Globus pallidus (tissue), 1 donor: ENCODE measurements at regions not wholly inside any gene's neighbourhood (a gene's known extent, or its start where the extent isn't known, plus 50 kb on each side); places are given as distances from the start of the nearest gene placed in this dataset.
"Not testable (repeated sequence)": the region's sequence is repeated elsewhere in the genome, so short reads cannot be mapped to it uniquely, and the experiment has no call there.

Source experiments
- DNase-seq: peaks from one replicate; pipeline ENCODE4 v3.0.0-alpha.2; 2015; ENCODE audit warnings: low spot score

DNA sequence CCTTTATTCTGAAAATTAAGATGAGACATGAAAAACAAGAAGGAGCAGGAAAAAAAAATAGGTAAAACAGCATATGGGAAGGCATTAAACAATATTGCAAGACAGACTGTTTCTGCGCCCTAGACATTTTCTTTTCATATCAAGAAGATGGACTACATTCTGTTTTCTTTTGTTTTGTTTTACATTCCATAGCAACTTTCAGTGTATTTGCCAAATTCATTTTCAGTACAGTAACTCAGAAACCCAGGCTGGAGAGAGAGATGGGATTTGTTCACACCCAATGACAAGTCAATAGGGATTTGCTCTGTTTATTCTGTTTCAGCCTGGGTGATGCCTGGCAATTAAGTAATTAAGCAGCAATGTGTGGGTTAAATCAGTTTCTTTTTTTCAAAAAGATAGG lies 892.8 kb upstream of the DIAPH2 start:
- DNase-seq, result no peak

DNA sequence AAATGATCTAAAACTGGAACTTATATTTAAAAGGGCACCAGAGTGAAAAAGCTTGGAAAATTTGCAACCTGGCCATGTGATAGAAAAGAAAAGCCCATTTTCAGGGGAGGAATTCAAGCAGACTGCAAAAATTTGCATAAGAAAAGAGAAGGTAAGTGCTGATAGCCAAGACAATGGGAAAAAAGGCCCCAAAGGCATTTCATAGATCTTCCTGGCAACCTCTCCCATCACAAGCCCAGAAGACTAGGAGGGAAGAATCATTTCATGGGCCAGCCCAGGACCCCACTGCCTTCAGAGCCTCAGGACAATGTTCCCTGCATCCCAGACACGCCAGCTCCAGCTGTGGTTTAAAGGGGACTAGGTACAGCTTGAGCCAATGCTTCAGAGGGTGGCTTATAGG lies 887.3 kb upstream of the DIAPH2 start:
- DNase-seq, result no peak

DNA sequence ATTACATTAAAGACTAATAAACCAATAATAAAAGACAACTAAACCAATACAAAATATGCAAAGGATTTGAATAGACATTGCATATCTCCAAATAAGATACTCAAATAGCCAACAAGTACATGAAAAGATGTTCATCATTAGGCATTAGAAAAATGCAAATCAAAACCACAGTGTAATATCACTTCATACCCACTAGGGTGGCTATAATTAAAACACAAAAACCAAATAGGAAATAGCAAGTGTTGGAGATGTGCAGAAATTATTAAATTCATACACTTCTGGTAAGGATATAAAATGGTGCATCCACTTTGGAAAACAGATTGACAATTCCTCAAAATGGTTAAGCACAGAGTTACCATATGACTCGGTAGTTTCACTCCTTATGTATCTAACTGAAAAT lies 860.8 kb upstream of the DIAPH2 start:
- DNase-seq, result no peak

DNA sequence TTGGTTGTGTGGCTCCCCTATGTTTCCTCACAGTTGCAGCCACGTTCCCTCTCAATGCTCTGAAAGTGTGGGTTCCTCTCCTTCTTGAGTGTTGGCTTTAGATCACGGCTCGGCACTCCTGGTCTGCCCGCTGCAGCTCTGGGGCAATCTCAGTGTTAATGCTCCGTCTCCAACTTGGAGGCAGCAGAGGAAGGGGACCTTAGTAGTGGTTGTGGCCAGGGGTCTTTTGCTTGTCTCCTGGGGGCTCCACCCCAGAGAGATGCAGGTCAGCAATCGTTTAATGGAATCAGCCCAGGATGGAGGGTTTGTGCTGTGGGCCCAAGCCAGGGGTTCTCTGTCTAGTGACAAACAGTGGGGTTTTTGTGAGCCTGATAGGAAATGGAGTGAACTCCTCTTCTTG lies 849.4 kb upstream of the DIAPH2 start:
- no peak for DNase-seq

DNA sequence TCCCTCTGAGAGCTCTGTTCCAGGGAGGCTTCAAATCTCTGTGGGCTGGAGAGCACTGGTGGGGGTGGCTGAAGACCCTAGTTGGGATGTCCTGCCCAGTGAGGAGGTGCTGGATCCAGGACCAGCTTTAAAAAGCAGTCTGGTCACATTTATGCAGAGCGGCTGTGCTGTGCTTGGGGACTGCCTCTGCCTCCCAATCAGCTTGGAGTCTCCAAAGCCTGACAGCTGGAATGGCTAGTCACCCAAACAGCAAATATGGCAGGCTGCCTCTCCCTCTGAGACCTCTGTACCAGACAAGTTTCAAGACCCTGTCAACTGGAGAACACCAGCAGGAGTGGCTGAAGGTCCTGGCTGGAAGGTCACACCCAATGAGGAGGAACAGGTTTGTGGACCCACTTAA lies 848.1 kb upstream of the DIAPH2 start:
- no peak for DNase-seq

DNA sequence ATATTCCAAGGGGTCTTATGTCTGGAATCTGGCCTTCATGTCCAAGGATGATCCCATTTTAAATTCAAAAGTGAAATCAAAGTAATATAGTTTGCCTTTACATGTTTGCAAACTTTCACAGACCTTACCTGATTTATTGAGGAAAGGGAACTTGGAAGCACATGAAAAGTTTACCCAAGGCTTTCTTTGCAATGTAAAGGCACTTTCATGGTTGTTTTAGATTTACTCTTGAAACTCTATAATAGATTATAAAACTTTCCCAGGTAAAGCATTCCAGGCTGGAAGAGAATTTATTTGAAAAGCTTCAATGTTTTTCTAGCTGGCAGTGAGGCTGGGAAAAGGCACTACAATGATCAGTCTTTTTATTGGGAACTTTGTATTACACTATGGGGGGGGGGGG lies 842.8 kb upstream of the DIAPH2 start:
- no peak for DNase-seq

DNA sequence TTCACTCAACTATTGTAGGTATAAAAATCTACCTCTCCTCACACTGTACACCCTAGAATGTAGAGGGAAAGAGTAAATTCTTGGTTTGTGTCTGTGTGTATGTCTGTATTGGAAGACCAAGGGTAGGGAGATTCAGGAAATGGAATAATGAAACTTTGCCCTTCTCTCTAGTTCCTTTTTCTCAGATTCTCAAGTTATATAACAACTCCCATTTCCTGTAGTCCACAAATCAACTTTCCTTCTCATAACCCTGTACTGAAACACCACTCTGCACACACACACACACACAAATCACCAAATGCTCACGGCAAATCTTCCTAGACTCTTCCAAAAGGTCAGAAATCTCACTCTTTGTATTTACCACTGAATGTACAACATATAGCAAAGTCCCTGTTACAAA lies 824.5 kb upstream of the DIAPH2 start:
- no peak for DNase-seq

DNA sequence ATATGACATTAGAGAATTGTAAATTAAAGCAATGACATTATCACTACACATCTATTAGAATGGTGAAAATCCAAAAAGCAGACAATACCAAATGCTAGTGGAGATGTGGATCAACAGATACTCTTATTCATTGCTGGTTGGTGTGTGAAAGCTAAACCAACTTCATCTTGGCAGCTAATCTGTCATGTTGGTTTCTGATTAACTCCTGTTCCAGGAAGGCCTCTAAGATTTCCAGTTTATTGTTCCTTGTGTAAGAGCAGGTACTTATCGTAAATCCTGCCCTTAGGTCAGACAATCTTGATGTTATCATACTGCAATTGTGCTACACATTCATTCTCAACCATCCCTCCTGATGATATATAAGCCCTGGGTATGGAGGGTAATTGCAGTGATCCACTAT lies 809.0 kb upstream of the DIAPH2 start:
- no peak for DNase-seq

DNA sequence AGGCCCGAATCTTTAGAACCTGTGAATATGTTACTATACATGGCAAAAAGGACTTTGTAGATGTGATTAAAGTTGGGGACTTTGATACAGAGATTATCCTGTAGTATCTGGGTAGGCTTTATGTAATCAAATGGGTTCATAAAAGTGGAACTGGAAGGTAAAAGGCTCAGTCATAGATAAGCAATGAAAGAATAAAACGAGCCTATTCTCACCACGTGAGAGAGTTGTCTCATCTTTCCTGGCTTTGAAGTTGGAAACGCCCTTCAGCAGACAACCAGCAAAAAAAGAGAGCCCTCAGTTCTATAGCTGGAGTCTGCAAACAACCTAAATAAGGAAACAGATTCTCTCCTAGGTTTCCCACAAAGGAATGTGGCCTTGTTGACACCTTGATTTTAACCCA lies 805.8 kb upstream of the DIAPH2 start:
- no peak for DNase-seq

DNA sequence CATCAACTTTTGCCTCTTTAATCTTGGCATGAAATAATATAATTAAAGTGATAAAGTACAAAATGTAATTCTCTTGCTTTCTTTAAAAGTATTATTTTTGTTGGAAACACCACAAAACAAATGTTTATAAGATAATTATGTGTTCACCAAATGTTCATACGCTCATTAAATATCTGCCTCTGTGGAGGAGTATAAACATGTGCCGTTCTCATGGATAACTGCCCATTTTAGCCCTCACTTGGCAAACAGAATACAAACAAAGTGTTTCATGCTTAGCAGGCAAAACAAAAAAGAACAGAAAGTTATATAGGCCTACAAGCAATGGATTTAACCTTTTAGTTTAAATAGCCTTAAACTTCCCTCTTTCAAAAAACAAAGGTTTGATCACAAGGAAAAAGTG lies 800.5 kb upstream of the DIAPH2 start:
- DNase-seq, result no peak

DNA sequence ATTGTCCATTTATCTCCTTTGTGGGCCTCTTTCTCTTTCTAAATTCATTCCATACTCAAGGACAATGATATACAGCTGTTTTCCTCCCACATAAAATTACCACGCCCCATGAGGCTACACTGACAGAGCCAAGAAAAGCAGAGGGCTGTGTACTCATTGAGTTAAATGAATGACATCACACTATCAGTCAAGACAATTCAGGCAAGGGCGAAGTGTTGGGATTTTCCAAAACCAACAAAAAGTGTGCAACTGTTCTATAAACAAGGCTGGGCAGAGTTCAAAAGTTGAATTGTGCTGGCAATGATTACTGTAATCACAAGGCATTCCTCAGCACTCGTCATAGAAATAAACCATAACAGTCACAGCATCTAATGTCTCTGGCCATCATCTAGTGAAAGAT lies 799.6 kb upstream of the DIAPH2 start:
- no peak for DNase-seq

DNA sequence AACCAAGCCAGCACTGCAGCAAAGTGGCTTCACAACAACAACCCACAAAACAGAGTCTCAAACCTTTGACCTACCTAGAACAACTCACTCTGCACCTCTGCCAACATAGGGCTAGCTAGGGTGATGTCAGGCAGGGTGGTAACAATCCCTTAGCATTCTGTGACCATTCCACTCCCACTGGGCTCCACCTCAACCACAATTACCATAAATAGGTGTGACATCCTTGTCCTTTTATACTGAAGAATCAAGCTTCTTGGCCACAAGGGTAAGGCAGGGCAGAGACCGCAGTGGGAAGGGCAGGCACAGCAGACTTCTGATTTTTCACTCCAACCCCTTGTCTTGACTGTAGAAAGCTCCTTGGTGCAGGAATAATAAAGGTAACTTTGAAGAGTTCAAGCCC lies 795.4 kb upstream of the DIAPH2 start:
- DNase-seq, result no peak

DNA sequence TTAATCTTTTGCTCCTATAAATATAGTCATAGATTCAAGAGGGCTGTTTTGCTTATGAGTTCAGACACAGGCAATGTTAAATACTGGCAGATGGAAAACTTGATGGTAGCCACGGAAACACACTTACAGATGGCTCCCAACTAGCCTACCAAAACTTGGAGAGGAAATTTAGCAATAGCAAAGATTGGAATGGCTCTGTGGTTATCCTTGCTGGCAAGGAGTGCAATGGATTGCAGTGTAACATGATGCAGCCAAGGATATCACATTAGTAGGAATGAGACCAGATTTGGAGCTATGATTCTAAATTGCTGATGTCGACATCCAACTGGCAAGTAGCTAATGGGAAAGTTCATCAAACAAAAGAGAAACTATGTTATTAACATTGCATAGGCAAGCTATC lies 791.0 kb upstream of the DIAPH2 start:
- DNase-seq, result no peak

DNA sequence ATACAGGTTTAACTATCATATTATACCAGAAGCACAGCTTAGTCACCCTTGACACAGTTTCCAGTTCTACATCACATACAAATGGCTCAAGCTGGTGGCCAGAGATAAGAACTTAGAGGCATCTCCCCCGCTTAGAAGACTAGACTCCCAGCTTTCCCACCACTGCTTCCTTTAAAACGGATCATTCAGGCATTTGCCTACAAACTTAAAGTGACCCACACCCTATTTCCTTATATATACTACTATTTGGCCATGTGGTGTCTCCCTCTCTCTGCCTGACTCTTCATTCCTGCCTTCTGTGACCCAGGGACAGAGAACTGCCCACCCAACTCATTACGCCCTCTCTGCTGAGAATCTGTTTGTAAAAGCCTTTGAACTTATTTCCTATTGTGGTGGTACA lies 781.2 kb upstream of the DIAPH2 start:
- DNase-seq, result no peak

DNA sequence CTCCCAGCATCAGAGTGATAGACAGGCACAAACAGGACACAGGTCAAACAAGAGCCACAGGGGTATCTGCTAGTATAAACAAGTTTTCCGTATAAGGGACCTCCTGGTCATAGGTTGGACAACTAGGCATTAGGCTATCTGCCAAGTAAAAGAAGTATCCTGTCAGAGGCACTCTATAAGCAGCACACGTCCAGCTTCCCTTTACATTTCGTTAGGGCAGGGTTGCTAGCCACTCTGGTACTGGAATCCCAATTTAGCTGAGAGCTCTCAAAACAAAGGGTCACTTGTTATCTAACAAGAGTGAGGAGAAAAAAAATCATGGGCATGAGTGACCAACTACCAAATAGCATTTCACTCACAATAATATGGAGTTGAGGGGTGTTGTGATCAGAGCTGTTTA lies 780.7 kb upstream of the DIAPH2 start:
- no peak for DNase-seq

DNA sequence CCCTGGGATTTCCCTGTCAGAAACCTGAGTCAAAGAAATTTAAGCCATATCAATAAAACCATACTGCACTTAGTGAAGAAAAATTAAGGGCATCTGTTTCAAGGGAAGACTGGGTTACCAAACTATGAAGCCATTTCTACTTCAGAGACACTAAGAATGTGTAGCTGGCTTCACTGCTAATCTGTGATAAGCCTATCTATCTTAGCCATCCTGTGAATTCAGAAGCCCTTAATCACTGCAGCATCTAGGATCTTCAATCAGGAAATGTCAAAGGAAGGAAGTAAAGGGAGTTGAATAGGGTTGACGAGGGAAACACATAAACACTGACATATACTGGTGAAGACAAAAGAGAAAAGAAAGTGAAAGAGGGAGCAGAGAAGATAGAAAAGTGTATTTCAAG lies 777.6 kb upstream of the DIAPH2 start:
- DNase-seq, result no peak

DNA sequence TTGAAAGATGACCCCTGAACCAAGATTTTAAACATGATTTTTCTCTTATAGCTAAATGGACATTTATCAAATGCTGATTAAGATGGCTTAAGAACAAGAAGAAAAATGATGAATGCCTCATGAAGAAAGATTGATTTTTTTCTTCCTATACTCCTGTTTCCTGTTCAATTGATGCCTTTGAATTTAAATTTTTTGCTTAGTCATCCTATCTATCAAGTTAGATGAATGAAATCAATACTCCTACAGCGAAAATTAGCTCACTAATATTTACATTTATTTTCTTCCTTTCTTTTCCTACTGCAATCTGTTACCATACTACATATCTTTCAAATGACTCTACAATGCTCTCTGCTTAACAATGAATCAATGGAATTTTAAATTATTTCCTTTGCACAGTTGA lies 773.6 kb upstream of the DIAPH2 start:
- no peak for DNase-seq

DNA sequence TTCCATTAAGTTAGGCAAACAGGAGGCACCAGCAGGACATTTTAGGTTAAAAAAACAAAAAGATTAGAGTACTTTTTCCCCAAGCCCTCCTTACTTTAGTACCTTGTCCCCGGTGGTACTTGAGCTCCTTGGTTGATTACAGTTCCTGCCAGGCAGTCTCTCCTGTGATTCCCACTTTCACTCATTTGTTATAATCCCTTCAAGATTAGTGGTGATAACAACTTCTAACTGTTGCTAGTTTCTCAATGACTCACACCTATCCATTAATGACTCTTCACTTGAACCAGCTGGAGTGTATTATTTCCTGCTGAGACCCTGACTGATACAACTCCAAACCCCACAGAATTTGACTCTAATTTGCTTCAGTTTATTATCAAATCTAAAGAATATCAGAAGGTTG lies 765.0 kb upstream of the DIAPH2 start:
- no peak for DNase-seq

DNA sequence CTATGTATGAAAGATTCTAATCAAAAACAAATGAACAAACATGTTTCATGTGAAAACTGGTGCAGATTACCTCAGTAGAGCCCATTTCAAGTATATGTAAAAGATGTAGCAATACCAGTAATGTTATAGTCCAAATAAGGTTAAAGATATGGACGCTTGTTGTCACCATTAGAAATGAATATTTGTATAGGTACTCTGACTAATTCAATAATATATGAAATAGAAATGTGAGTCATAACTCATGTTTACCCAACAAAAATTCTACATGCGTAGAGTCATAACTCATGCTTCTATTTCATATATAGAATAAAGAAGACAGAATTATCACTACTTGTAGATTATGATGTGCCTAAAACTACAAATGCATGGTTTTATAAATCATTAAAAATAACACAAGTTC lies 739.1 kb upstream of the DIAPH2 start:
- DNase-seq, result no peak

DNA sequence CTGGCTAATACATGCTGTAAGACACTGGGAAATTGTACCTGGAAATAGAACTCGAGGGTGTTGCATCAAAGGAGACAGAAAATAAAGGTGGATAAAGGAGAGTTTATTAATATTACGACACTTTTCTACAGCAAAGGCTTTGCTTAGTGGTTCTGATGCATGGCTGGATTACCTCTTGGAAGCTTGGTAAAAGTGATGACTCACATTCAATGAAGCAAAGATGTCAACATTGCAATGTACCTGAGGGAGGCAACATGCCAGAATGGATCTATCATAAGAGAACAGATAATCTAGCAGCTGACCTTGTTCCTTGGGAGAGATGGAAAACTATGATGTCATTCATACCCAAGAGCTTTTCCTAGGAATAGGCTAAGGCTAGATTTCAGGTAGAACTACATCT lies 735.1 kb upstream of the DIAPH2 start:
- no peak for DNase-seq

DNA sequence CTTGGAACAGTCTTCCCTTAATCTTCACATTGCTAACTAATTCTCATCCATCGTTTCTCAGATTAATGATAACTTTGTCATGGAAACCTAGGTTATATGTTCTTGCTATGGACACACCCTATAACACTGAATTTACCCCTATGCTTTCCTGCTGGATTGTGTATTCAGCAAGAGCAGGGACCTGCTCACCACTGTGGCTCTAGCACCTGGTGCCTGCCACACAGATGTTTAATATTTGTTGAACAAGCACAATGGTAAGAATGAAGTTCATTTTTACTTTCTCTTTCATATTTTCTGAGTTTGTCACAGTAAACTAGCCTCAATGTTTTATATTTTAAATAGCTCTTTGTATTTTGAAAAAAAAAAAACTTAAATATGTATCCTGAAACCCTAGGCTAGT lies 734.0 kb upstream of the DIAPH2 start:
- DNase-seq, result no peak

DNA sequence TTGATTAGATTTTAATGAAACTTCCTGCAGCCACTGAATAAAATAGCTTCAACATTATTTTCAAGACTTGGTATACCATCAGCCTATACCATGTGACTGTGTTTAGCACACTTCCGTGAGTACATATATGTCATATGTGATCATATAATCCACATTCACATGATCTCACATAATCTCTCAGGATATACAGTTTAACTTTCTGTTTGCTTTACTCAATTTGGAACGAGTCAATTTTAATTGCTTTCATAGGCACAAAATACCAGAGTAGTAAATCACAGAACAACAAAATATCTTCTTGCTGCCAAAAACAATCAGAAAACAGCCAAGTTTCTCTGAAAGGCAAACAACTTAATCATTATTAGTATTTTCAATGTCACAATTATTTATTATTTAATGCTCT lies 731.1 kb upstream of the DIAPH2 start:
- DNase-seq, result no peak

DNA sequence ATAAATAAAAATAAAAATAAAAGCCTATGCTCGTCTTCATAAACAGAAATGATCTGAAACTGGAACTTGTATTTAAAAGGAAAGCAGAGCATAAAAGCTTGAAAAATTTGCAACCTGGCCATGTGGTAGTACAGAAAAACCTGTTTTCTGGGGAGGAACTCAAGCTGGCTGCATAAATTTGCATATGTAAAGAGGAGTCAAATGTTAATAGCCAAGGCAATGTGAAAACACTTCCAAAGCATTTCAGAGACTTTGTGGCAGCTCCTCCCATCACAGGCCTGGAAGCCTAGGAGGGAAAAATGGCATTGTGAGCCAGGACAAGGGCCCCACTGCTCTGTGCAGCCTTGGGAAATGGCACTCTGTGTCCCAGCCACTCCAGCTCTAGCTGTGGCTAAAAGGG lies 727.9 kb upstream of the DIAPH2 start:
- DNase-seq, result no peak

DNA sequence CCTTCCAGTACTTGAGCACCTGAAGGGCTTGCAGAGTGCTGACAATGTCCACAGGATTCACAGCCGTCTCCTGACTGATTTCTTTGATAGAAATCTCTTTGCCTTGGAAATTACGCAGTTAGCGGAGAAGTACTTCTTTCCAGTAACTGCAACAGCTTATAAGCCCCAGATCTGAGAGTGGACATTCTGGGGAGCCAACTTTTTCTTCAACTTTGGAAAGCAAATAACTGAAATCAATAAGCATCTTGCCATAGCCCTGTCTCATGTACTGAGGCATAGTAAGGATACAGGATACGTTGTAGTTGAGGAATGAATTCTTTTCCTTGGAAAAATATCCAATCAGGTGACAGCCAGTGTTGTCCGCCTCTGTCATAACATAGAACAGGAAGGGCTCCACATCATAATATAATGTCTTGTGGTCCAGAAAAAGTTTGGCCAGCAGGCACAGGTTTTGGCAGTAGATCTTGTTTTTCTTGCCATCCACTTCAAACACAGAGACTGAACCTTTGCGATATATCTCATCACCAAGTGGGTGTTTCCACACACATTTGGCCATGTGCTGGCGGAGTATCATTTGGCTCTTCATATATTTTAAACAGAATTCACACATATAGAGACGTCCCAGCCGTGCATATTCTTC lies 711.1 kb upstream of the DIAPH2 start:
- not testable (repeated sequence) for DNase-seq

DNA sequence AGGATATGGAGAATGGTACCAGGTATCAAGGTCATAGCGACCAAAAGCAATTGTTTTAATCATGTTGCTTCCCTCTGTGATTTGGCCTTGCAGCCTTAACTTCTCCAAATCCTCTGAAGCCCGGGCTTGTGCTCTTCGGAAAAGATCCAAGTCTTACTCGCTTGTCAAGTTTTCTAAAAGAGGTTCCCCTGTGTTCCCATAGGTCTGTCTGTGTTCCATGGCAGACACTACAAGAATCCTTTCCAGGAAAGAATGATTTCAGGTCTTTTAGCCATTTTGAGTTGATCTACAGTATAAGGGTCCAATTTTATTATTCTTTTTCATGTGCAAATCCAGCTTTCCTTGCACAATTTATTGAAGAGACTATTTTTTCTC lies 710.6 kb upstream of the DIAPH2 start:
- DNase-seq, result no peak
